Coronary artery (tissue), 2 donors: ENCODE measurements at regions not wholly inside any gene's neighbourhood (a gene's known extent, or its start where the extent isn't known, plus 50 kb on each side); places are given as distances from the start of the nearest gene placed in this dataset.

ENCODE experiments used
- DNase-seq: peaks from one replicate; pipeline ENCODE4 v3.0.0-alpha.2; 2017; ENCODE audit warnings: low spot score
- H3K27ac ChIP-seq, 2 donors: fragments of 200-600 bp; sonication (generic); one replicate each; pipeline ENCODE4 v1.5.1; 2016 to 2019
- H3K4me3 ChIP-seq: fragments of 200-600 bp; sonication (generic); 2 replicates; pipeline ENCODE4 v1.5.1; 2016; ENCODE audit warnings: mild to moderate bottlenecking, moderate library complexity
- CTCF ChIP-seq: fragments of 200-600 bp; sonication (generic); IDR thresholded peaks from one replicate; pipeline ENCODE4 v1.5.1; 2019; ENCODE audit warnings: antibody characterized with exemption

GRCh38 chr9:20256284-20256948 lies 365.9 kb downstream of the MLLT3 start:
- no peak for DNase-seq
- no peak for TF ChIP-seq CTCF
- H3K27ac ChIP-seq, result no peak overlapping the region
- no peak overlapping the region for H3K4me3 ChIP-seq

GRCh38 chr9:20255052-20255451 lies 367.2 kb downstream of the MLLT3 start:
- no peak for DNase-seq
- Histone ChIP-seq H3K27ac (no peak overlapping the region), H3K4me3 (no peak overlapping the region)
- no peak for TF ChIP-seq CTCF

- DNase-seq, result no peak
- H3K4me3 ChIP-seq, result no peak overlapping the region
- no peak overlapping the region for H3K27ac ChIP-seq
- no peak for TF ChIP-seq CTCF
These were observed 368.7 kb downstream of the MLLT3 start for GRCh38 chr9:20253635-20254034.

- no peak for DNase-seq
- no peak for TF ChIP-seq CTCF
- Histone ChIP-seq H3K27ac (no peak overlapping the region), H3K4me3 (no peak overlapping the region)
These were observed 369.5 kb downstream of the MLLT3 start for GRCh38 chr9:20252778-20253177.

- DNase-seq, result no peak
- Histone ChIP-seq H3K4me3 (no peak overlapping the region), H3K27ac (no peak overlapping the region)
- no peak for TF ChIP-seq CTCF
These were observed 371.5 kb downstream of the MLLT3 start for GRCh38 chr9:20250791-20251190.

- H3K27ac ChIP-seq, result no peak overlapping the region
- no peak overlapping the region for H3K4me3 ChIP-seq
- TF ChIP-seq CTCF, result no peak
- DNase-seq, result no peak
These were observed 378.0 kb downstream of the MLLT3 start for GRCh38 chr9:20244271-20244670.

GRCh38 chr9:20243841-20244240 lies 378.5 kb downstream of the MLLT3 start:
- DNase-seq, result no peak

More at GRCh38 chr9:20243841-20244240, 378.5 kb downstream of the MLLT3 start:
- Histone ChIP-seq H3K4me3 (no peak overlapping the region), H3K27ac (no peak overlapping the region)
- TF ChIP-seq CTCF, result no peak
